ENCODE measurements at regions not wholly inside any gene's neighbourhood (a gene's known extent, or its start where the extent isn't known, plus 50 kb on each side); places are given as distances from the start of the nearest gene placed in this dataset.
"Not testable (repeated sequence)": the region's sequence is repeated elsewhere in the genome, so short reads cannot be mapped to it uniquely, and the experiment has no call there.

DNA sequence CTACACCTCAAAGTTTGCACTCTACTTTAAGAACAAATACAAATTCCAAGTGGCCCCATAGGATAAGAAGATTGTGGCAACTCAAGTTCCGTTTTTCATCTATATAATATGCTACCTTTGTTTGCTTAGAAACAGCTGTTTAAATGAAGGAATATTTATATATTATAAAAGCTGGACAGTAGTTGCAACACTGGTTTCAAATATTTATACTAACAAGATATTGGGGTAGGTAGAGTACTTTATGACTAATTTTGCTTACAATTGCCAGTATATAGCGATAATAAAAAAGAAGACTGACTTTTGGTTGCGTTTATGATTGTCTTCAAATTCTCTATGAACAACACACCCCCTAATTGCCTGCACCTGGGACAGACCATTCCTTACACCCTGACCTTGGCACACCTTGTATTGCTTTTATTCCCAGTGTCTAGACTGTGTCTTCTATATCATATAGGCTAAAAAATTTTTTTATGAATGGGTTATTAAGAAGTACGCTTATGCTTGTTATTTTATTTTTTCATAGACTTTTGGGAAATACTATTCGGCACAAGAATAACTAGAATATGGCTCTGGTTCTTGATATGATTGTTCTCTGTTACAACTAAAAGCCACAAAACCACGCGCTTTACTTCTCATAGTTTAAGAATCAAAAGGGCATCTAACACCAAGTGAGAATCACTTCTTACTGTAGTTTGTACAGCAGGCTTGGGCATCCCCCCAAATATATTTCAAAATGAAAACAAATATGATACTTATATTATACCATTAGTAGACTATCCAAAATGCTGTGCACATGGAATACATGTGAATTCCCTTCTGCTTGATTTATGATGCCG lies 455.4 kb upstream of the DCN start:
- no peak for ATAC-seq
- no peak overlapping the region for H3K27ac ChIP-seq (ENCODE audit: low read length)
- no peaks in the 10 kb centered on the region for H3K36me3 ChIP-seq (ENCODE audit: control insufficient read depth, insufficient read depth, low read length)
- no peak for DNase-seq (ENCODE audit: low read depth, low spot score)
- no peak overlapping the region for H3K4me3 ChIP-seq (ENCODE audit: low read depth in 2 of 2, low read length in 2 of 2)
- no peak for TF ChIP-seq TCF7L2 (IDR thresholded peaks at IDR 0.05; ENCODE audit: low read depth, low read length)
- TF ChIP-seq SIN3A (IDR thresholded peaks at IDR 0.05; ENCODE audit: borderline replicate concordance, insufficient read depth, low read depth, low read length): no peak
- TF ChIP-seq, protein P1, sequence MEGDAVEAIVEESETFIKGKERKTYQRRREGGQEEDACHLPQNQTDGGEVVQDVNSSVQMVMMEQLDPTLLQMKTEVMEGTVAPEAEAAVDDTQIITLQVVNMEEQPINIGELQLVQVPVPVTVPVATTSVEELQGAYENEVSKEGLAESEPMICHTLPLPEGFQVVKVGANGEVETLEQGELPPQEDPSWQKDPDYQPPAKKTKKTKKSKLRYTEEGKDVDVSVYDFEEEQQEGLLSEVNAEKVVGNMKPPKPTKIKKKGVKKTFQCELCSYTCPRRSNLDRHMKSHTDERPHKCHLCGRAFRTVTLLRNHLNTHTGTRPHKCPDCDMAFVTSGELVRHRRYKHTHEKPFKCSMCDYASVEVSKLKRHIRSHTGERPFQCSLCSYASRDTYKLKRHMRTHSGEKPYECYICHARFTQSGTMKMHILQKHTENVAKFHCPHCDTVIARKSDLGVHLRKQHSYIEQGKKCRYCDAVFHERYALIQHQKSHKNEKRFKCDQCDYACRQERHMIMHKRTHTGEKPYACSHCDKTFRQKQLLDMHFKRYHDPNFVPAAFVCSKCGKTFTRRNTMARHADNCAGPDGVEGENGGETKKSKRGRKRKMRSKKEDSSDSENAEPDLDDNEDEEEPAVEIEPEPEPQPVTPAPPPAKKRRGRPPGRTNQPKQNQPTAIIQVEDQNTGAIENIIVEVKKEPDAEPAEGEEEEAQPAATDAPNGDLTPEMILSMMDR (IDR thresholded peaks at IDR 0.05): no peak
- TF ChIP-seq, protein P2, sequence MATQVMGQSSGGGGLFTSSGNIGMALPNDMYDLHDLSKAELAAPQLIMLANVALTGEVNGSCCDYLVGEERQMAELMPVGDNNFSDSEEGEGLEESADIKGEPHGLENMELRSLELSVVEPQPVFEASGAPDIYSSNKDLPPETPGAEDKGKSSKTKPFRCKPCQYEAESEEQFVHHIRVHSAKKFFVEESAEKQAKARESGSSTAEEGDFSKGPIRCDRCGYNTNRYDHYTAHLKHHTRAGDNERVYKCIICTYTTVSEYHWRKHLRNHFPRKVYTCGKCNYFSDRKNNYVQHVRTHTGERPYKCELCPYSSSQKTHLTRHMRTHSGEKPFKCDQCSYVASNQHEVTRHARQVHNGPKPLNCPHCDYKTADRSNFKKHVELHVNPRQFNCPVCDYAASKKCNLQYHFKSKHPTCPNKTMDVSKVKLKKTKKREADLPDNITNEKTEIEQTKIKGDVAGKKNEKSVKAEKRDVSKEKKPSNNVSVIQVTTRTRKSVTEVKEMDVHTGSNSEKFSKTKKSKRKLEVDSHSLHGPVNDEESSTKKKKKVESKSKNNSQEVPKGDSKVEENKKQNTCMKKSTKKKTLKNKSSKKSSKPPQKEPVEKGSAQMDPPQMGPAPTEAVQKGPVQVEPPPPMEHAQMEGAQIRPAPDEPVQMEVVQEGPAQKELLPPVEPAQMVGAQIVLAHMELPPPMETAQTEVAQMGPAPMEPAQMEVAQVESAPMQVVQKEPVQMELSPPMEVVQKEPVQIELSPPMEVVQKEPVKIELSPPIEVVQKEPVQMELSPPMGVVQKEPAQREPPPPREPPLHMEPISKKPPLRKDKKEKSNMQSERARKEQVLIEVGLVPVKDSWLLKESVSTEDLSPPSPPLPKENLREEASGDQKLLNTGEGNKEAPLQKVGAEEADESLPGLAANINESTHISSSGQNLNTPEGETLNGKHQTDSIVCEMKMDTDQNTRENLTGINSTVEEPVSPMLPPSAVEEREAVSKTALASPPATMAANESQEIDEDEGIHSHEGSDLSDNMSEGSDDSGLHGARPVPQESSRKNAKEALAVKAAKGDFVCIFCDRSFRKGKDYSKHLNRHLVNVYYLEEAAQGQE (IDR thresholded peaks at IDR 0.05; ENCODE audit: insufficient read depth in 1 of 2, low read depth in 2 of 2, low read length in 1 of 2): no peak
- no peak for TF ChIP-seq POLR2AphosphoS5 (IDR thresholded peaks at IDR 0.05; ENCODE audit: low read depth, low read length)
- POLR2A ChIA-PET: no interaction called here
- no peaks in the 10 kb centered on the region for H3K4me1 ChIP-seq (ENCODE audit: control insufficient read depth, insufficient read depth, low read length)
- in situ Hi-C loops (cut with HindIII; ENCODE audit: low pct_unique_long_range_greater_than_20kb, low sequenced_read_pairs): no loop called here
- no TSS peak for BruUV-seq (replicated peaks)
- CTCF ChIA-PET: no interaction called here
- no peaks in the 10 kb centered on the region for H3K27me3 ChIP-seq (ENCODE audit: control insufficient read depth, insufficient read depth, low read length)
- intact Hi-C loops (cut with micrococcal nuclease; ENCODE audit: unreplicated experiment): no loop called here
- no peaks in the 10 kb centered on the region for H3K9me3 ChIP-seq (ENCODE audit: control insufficient read depth, insufficient read depth, low read depth, low read length)

DNA sequence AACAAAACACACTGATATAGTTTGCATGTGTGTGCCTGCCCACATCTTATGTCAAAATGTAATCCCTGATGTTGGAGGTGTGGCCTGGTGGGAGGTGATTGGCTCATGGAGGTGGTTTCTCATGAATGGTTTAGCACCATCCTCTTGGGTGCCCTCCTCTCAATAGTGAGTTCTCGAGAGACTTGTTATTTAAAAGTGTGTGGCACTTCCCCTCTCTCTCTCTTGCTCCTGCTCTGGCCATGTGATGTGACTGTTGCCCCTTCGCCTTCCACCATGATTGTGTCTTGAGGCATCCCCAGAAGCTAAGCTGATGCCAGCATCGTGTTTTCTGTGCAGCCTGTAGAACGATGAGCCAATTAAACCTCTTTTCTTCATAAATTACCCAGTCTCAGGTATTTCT lies 454.1 kb upstream of the DCN start:
- H3K9me3 ChIP-seq (ENCODE audit: control insufficient read depth, insufficient read depth, low read depth, low read length): no peaks in the 10 kb centered on the region
- ChIA-PET CTCF (no interaction called here), POLR2A (no interaction called here)
- ATAC-seq: no peak
- H3K4me1 ChIP-seq (ENCODE audit: control insufficient read depth, insufficient read depth, low read length): no peaks in the 10 kb centered on the region
- DNase-seq (ENCODE audit: low read depth, low spot score): no peak
- no TSS peak for BruUV-seq (replicated peaks)
- TF ChIP-seq SIN3A (IDR thresholded peaks at IDR 0.05; ENCODE audit: borderline replicate concordance, insufficient read depth, low read depth, low read length) (no peak), POLR2AphosphoS5 (IDR thresholded peaks at IDR 0.05; ENCODE audit: low read depth, low read length) (no peak), TCF7L2 (IDR thresholded peaks at IDR 0.05; ENCODE audit: low read depth, low read length) (no peak)
- TF ChIP-seq, protein P1 (IDR thresholded peaks at IDR 0.05): no peak
- TF ChIP-seq, protein P2 (IDR thresholded peaks at IDR 0.05; ENCODE audit: insufficient read depth in 1 of 2, low read depth in 2 of 2, low read length in 1 of 2): no peak
- H3K4me3 ChIP-seq (ENCODE audit: low read depth in 2 of 2, low read length in 2 of 2): no peak overlapping the region
- H3K36me3 ChIP-seq (ENCODE audit: control insufficient read depth, insufficient read depth, low read length): no peaks in the 10 kb centered on the region
- intact Hi-C loops (cut with micrococcal nuclease; ENCODE audit: unreplicated experiment): no loop called here
- H3K27me3 ChIP-seq (ENCODE audit: control insufficient read depth, insufficient read depth, low read length): no peaks in the 10 kb centered on the region
- no peak overlapping the region for H3K27ac ChIP-seq (ENCODE audit: low read length)
- in situ Hi-C loops (cut with HindIII; ENCODE audit: low pct_unique_long_range_greater_than_20kb, low sequenced_read_pairs): no loop called here

DNA sequence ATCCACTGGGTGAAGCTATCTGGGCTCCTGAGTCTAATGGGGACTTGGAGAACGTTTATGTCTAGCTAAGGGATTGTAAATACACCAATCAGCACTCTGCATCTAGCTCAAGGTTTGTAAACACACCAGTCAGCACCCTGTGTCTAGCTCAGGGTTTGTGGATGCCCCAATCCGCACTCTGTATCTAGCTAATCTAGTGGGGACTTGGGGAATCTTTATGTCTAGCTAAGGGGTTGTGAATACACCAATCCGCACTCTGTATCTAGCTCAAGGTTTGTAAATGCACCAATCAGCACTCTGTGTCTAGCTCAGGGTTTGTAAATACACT lies 451.7 kb upstream of the DCN start:
- H3K27ac ChIP-seq (ENCODE audit: low read length); H3K9me3 ChIP-seq (ENCODE audit: control insufficient read depth, insufficient read depth, low read depth, low read length); H3K27me3 ChIP-seq (ENCODE audit: control insufficient read depth, insufficient read depth, low read length); H3K36me3 ChIP-seq (ENCODE audit: control insufficient read depth, insufficient read depth, low read length); ATAC-seq; CTCF ChIA-PET; in situ Hi-C loops (cut with HindIII; ENCODE audit: low pct_unique_long_range_greater_than_20kb, low sequenced_read_pairs); H3K4me1 ChIP-seq (ENCODE audit: control insufficient read depth, insufficient read depth, low read length); BruUV-seq (replicated peaks); intact Hi-C loops (cut with micrococcal nuclease; ENCODE audit: unreplicated experiment); DNase-seq (ENCODE audit: low read depth, low spot score); H3K4me3 ChIP-seq (ENCODE audit: low read depth in 2 of 2, low read length in 2 of 2): not testable (repeated sequence)
- POLR2A ChIA-PET: interaction anchor here (0.6 kb wide), 1 partner anchor 52 kb away, joined by 3 read pairs; no protein-coding TSS in a partner anchor
